ENCODE measurements at regions not wholly inside any gene's neighbourhood (a gene's known extent, or its start where the extent isn't known, plus 50 kb on each side); places are given as distances from the start of the nearest gene placed in this dataset.

DNA sequence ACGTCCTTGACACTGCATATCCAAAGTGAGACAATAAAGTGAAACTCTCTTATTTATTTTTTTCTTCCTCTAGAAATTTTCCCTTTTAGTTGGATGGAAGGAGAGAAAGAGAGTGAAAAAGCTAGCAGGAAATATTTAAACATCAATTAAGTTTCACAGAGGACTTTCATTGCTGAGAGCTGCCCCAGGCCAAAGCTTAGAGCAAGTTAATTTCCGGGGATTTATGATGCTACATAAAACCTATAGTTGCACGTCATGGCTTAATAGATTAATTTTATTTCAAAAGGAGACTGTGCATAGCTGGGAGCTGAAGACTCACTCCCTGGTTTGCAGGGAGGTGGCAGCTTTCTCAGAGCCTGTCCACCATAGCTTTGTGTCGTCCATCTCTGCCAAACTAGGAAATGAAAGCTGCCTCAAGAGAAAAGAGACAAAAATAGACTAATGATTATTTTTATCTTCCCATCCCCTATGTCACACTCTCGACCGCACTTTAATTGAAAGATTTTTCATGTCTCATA lies 323.3 kb upstream of the RAB6C start:
- DNase-seq = no peak

DNA sequence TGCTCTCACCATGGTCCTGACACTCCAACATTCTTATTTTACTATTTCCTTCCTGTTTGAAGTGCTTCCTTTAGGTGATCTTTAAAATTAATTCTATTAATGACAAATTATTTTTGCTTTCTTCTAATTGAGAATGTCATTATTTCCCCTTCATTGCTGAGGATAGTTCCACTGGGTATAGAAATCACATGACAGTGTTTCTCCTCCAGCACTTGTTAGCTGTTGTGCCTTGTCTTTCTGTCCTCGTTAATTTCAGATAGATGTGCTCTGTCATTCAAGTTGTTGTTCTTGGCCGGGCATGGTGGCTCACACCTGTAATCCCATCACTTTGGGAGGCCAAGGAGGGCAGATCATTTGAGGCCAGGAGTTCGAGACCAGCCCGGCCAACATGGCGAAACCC lies 321.0 kb upstream of the RAB6C start:
- no peak for DNase-seq

DNA sequence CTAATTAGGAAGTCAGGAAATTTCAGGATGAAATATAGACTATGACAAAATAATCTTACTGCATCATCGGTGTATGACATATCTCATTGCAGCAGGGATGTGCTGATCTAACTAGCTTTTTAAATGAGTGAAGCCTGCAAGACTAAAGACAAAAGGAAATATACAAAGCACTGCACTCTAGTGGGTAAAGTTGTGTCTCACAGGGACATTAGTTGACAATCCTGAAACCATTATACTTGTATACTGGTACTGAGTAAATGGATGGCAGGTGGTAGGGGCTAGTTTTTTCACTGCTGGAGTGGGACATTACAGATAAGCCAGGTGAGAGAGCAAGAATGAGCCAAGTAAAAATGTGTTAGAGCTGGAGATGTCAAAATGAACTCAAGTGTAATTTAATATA lies 317.5 kb upstream of the RAB6C start:
- no peak for DNase-seq

DNA sequence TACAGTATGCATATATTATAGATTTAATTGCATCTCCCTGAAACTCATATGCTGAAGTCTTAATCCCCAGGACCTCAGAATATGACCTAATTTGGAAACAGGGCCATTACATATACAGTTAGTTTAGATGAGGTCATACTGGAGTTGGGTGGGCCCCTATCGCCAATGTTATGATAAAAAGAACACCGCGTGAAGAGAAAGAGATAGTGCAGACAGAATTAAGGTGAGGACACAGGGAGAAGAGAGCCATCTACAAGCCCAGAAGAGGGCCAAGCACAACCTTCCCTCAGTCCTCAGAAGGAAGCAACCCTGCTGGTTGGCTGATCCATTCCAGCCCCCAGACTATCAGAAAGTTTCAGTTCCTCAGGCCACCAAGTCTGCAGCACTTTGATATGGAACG lies 311.9 kb upstream of the RAB6C start:
- no peak for DNase-seq

GRCh38 chr2:129672521-129672920 lies 306.9 kb upstream of the RAB6C start:
- no peak for DNase-seq

- DNase-seq = no peak
Measured at GRCh38 chr2:129673234-129673633, 306.2 kb upstream of the RAB6C start.

DNA sequence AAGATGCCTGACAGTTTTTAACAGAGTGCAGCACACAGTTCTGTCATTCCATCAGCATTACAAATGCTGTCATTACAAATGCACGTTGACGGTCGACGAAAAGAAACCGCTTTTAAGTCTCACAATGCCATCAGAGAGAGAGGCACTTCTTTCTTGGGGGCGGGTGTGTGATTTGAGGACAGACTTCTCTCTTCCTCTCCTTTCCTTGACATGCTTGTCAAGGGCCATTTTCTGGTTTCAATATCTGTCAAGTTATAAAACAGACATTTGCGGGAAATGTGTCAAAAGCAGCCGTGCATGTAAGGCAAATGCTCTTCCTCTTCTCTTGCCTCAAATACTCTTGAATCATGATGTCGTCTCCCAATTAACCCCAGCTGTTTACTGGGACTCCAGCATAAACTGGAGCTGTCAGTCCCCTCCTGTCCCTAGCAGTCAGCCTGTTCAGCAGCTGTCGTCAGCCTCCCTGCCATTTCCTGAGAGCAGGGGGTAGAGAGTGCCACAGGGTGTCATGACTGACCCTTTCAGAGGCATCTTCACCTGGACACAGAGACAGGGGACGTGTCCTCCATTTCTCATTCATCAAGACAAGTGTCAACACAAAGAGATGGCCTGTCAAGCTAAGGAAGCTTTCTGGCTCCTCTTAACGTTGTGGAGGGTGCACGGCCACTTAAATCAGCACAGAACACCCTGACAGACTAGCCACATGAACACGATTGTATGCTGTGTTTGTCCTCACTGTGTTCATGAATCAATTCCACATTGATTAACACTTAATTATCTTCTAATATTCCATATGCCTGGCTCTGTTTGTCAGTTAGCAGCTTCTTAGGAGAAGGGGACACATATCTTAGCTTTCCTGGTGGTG lies 305.4 kb upstream of the RAB6C start:
- DNase-seq = no peak

- no peak for DNase-seq
Measured at GRCh38 chr2:129678751-129679150, 300.7 kb upstream of the RAB6C start.

GRCh38 chr2:129681788-129682187 lies 297.7 kb upstream of the RAB6C start:
- DNase-seq = no peak

DNA sequence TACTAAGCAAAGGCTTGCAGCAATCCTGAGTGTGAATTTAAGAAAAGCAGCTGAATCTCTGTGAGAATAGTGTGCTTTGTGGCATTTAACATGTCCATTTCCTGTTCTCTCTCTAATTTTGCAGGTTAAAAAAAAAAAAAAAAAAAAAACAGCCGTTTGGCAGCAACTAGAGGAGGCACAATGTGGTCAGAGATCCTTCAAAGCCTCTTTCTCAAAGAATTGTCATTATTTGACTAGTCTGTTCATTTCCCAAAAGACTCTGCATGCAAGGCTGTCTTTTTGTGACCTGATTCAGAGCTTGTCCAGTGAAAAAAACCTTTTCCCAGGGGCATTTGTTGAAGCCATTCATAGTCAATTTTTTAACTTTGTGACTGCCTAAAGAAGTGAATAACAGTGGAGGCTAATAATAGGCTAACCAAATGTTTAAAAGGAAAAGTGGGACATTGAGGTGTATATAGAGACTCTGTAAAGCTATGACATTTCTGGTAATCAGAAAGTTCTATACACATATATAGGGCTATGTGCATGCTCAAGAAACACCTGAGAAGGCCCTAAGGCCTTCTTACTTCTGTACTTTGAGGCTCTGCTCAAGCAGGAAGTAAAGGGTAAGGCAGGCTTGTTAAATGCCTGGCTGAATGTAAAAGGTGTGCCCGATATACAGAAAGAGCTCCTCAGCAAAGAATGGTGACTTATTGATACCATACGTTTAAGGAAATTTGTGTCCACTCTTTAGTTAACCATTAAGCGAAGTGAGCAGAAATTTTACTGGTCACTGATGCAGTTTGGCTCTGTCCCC lies 289.6 kb upstream of the RAB6C start:
- DNase-seq = no peak

- DNase-seq = no peak
Measured at GRCh38 chr2:129695496-129695895, 284.0 kb upstream of the RAB6C start.

DNA sequence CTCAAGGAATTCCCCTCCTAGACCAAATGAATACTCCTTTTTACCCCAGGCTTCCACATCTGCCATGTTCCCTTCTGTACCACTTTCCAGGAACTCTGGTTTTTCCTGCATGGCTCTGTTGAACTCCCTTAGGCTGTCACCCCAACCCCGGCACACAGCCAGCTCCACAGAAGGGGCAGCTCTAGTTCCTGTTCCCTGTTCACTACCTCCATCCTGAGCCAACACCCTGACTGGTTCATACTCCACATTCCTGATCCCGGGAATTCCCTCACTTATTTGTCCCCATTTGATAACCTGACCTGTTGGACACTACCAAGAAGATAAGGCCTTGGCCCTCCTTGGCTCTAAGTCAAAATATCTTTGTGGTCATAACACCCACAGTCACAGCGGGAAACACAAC lies 280.9 kb upstream of the RAB6C start:
- DNase-seq = no peak

DNA sequence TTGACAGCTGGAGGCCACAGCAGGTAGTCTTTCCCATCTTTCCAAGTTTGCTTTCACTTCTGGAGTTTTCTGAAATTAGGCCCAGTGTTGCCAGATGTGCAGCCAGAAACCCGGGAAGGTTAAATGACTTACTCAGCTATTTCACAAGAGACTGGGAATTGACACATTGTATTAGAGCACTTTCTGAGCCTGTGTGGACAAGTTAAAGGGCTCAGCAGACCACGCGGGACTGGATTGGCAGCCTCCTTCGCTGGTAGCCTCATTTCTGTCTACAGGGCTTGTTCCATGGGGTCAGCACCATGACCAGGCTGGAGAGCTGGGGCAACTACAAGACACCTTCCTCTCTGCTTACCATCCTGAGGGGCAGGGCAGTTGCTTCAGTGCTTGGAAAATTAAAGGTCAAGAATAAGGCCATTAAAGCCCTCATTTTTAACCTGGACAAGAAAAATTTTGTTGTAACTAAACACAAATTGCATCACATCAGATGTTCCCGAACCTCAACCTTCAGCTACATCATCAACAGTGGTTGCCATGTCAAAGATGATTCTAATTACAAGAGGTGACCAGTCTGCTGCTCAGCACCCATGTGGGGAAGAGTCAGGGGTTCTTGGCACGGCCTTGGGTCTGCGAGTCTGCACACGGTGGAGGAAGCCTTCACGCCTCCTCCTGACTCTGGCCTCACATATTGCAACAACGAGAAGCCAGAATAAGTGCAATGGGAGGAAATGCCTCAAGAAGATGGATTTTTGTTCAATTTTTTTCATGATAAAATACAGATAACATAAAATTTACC lies 279.5 kb upstream of the RAB6C start:
- no peak for DNase-seq

- DNase-seq = no peak
Measured at GRCh38 chr2:129702416-129703176, 276.9 kb upstream of the RAB6C start.

- DNase-seq = no peak
Measured at GRCh38 chr2:129705085-129705484, 274.4 kb upstream of the RAB6C start.

DNA sequence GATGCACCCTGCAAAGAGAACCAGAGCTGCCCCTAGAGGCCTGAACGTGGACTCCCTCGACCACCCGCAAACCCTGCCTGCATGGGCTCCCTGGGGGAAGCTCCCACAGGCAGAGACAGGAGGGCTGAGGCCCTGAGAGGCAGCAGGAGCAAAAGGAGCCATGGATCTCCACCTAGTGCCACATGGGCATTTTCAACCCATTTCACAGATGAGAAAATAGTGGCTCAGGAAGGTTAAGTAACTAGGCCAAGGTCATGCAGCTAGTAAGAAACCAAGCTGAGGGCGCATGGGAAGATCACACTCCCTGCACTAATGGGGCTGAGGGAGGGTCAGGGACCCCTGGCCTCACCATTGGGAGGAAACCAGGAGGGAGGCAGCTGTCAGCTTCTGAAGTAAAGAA lies 271.7 kb upstream of the RAB6C start:
- DNase-seq = no peak

- DNase-seq = no peak
Measured at GRCh38 chr2:129708221-129708967, 271.1 kb upstream of the RAB6C start.

GRCh38 chr2:129709001-129709955 lies 270.2 kb upstream of the RAB6C start:
- DNase-seq = no peak

- no peak for DNase-seq
Measured at GRCh38 chr2:129709956-129710598, 269.4 kb upstream of the RAB6C start.

Data from activated CD4-positive, CD25-positive, alpha-beta regulatory T cell treated with anti-CD3 and anti-CD28 coated beads, Interleukin-2, amount 50 U/mL, for 72 hours (primary cell).